Panc1 (cell line): ENCODE measurements at regions not wholly inside any gene's neighbourhood (a gene's known extent, or its start where the extent isn't known, plus 50 kb on each side); places are given as distances from the start of the nearest gene placed in this dataset.

ENCODE experiments used
- ATAC-seq: fragments of 200-7000 bp; cut with Tn5 transposase; 2 replicates; pipeline ENCODE4 v1.9.1; 2020; ENCODE audit warnings: mild to moderate bottlenecking, moderate library complexity
- BruUV-seq: library from RNA; stranded (reverse); fragments of 400-500 nt; replicated peaks from 2 replicates; lab custom pipeline; 2021; lab: Mats Ljungman, UMichigan
- CTCF ChIA-PET: fragments of 300-600 bp; sonication (Branson Sonifier 250); formaldehyde crosslinking; loops from one replicate; lab custom pipeline; 2022; ENCODE audit warnings: antibody characterized with exemption; lab: Charles Lee
- POLR2A ChIA-PET: fragments of 300-600 bp; sonication (Branson Sonifier 250); formaldehyde crosslinking; loops from one replicate; lab custom pipeline; 2022; ENCODE audit warnings: antibody characterized with exemption; lab: Charles Lee
- DNase-seq: peaks from one replicate; pipeline ENCODE4 v3.0.0-alpha.2; 2010; ENCODE audit warnings: low read depth, low spot score
- H3K27ac ChIP-seq: 2 replicates; pipeline ENCODE4 v1.5.1; 2011; ENCODE audit warnings: mild to moderate bottlenecking, low read length, inconsistent platforms
- H3K27me3 ChIP-seq: fragments of 200-500 bp; sonication (Bioruptor generic); 2 replicates; pipeline ENCODE4 v1.6.0; 2014; ENCODE audit warnings: low read length, inconsistent platforms; ENCODE audit not compliant: control insufficient read depth, insufficient read depth
- H3K36me3 ChIP-seq: fragments of 200-500 bp; sonication (Bioruptor generic); 2 replicates; pipeline ENCODE4 v1.5.1; 2014; ENCODE audit warnings: inconsistent platforms, mild to moderate bottlenecking, low read length, moderate library complexity; ENCODE audit not compliant: control insufficient read depth, insufficient read depth
- H3K4me1 ChIP-seq: 2 replicates; pipeline ENCODE4 v1.5.1; 2011; ENCODE audit warnings: inconsistent platforms, mild to moderate bottlenecking, low read length, moderate library complexity; ENCODE audit not compliant: control insufficient read depth, insufficient read depth
- H3K4me3 ChIP-seq, 2 experiments: 2 replicates each; pipeline ENCODE4 v1.5.1; 2011 to 2012; ENCODE audit warnings: low read depth in 2 of 2, low read length in 2 of 2, mild to moderate bottlenecking in 2 of 2, inconsistent platforms in 1 of 2, moderate library complexity in 1 of 2
- H3K9me3 ChIP-seq: fragments of 200-500 bp; sonication (Bioruptor generic); 2 replicates; pipeline ENCODE4 v1.5.1; 2014; ENCODE audit warnings: low read depth, mild to moderate bottlenecking, inconsistent platforms, low read length, moderate library complexity; ENCODE audit not compliant: control insufficient read depth, insufficient read depth
- CTCF ChIP-seq: fragments of 450-650 bp; IDR thresholded peaks from 2 replicates; pipeline ENCODE4 v1.5.1; 2017; ENCODE audit warnings: mild to moderate bottlenecking
- POLR2AphosphoS5 ChIP-seq: IDR thresholded peaks from 2 replicates; pipeline ENCODE4 v1.6.1; 2012; ENCODE audit warnings: mild to moderate bottlenecking, low read depth, low read length, moderate library complexity
- REST ChIP-seq, 2 experiments: IDR thresholded peaks; 2 replicates each; pipeline ENCODE4 v1.6.1; 2011 to 2012; ENCODE audit warnings: low read depth in 2 of 2, control low read depth in 1 of 2, low read length in 1 of 2, mild to moderate bottlenecking in 1 of 2, moderate library complexity in 1 of 2; ENCODE audit not compliant: insufficient read depth in 1 of 2
- SIN3A ChIP-seq: IDR thresholded peaks from 2 replicates; pipeline ENCODE4 v1.6.1; 2012; ENCODE audit warnings: low read depth, mild to moderate bottlenecking, low read length, moderate library complexity, borderline replicate concordance; ENCODE audit not compliant: insufficient read depth
- TCF7L2 ChIP-seq: IDR thresholded peaks from 2 replicates; pipeline ENCODE4 v1.6.1; 2011; ENCODE audit warnings: mild to moderate bottlenecking, low read depth, low read length, inconsistent platforms
- in situ Hi-C: cut with HindIII; loops from 2 replicates; pipeline ENCODE4 v1.10.0; 2016; ENCODE audit warnings: low sequenced_read_pairs, low pct_unique_long_range_greater_than_20kb
- intact Hi-C: fragments of 100-400 bp; cut with micrococcal nuclease; formaldehyde crosslinking; loops from one replicate; pipeline ENCODE4 v1.10.0; 2022; ENCODE audit not compliant: unreplicated experiment

DNA sequence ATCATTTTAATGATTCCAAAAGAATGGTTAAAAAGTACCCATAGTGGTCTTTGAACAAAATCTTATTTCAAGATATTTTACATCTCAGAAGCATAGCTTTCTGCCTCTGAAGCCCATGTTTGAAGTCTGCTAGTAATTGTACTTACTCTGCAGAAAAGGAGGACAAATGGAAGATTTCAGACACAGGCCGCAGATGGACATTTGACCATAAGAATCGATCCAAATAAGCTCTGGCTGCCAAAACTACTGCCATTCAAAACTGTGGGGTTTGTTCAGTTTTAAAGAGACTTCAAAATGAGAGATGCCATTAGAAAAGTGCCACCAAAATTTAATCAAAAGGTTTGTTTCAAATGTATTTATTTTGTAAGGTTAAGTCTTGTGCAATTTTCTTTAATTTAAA lies 306.7 kb downstream of the DTWD2 start:
- H3K4me1 ChIP-seq, result no peaks in the 10 kb centered on the region
- ChIA-PET CTCF (no interaction called here), POLR2A (no interaction called here)
- H3K27ac ChIP-seq, result no peak overlapping the region
- H3K36me3 ChIP-seq, result no peaks in the 10 kb centered on the region
- BruUV-seq, result no TSS peak
- DNase-seq, result no peak
- no peak for TF ChIP-seq CTCF
- TF ChIP-seq TCF7L2, result no peak
- TF ChIP-seq REST (IDR thresholded peaks at IDR 0.05; ENCODE audit: insufficient read depth in 1 of 2, low read depth in 2 of 2, low read length in 1 of 2), result no peak
- TF ChIP-seq POLR2AphosphoS5, result no peak
- TF ChIP-seq SIN3A, result no peak
- H3K4me3 ChIP-seq, result no peak overlapping the region
- no peak for ATAC-seq
- H3K27me3 ChIP-seq, result no peaks in the 10 kb centered on the region
- intact Hi-C loops (no loop called here), in situ Hi-C loops (no loop called here)
- no peaks in the 10 kb centered on the region for H3K9me3 ChIP-seq

DNA sequence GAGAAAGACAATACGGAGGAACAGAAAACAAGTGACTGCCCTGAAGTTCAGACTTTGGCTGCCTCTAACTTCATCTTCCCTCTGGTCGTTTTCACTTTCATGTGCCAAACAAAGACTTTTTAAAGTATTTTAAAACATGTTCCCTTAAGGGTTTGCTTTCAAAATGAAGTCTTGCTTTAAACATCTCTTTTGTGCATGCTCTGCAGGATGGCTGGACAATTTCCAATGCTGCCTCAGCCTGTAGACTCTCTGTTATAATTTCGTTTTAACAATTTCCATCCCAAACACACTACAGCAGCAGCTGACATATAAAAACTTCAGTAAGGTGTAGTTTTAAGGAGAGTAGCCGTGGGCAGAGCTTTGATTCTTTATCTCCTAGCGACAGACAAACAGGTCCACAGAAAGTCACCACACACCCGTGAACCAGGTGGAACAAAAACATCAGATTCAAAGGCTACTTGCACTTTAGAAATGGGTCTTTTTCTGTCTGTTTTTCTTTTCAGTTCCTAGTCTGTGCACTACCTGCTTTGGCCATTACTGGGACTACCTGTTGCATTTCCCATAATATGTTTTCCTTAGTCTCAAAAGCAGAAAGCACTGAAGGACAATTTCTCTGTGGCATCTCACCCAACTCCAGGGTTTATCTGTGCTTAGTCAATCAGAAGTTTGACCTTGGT lies 308.9 kb downstream of the DTWD2 start:
- ATAC-seq (no peak), DNase-seq (no peak)
- TF ChIP-seq CTCF (no peak), REST (IDR thresholded peaks at IDR 0.05; ENCODE audit: insufficient read depth in 1 of 2, low read depth in 2 of 2, low read length in 1 of 2) (no peak), TCF7L2 (no peak), SIN3A (no peak), POLR2AphosphoS5 (no peak)
- Histone ChIP-seq H3K9me3 (no peaks in the 10 kb centered on the region), H3K4me3 (no peak overlapping the region), H3K36me3 (no peaks in the 10 kb centered on the region), H3K27ac (no peak overlapping the region), H3K4me1 (no peaks in the 10 kb centered on the region), H3K27me3 (no peaks in the 10 kb centered on the region)
- ChIA-PET POLR2A (no interaction called here), CTCF (no interaction called here)
- in situ Hi-C loops, result no loop called here
- no TSS peak for BruUV-seq
- intact Hi-C loops, result no loop called here
